Gastroesophageal sphincter (tissue), 3 donors: ENCODE measurements at regions not wholly inside any gene's neighbourhood (a gene's known extent, or its start where the extent isn't known, plus 50 kb on each side); places are given as distances from the start of the nearest gene placed in this dataset.
"Not testable (repeated sequence)": the region's sequence is repeated elsewhere in the genome, so short reads cannot be mapped to it uniquely, and the experiment has no call there.

Source experiments
- CTCF ChIP-seq, 4 experiments: fragments of 200-600 bp in 2 of 4; fragments of 450-650 bp in 2 of 4; sonication (generic) in 1 of 4; IDR thresholded peaks; one replicate each; pipeline ENCODE4 v1.5.1; 2017 to 2019; ENCODE audit warnings: antibody characterized with exemption in 4 of 4, mild to moderate bottlenecking in 2 of 4, moderate library complexity in 2 of 4
- EP300 ChIP-seq: sonication (generic); formaldehyde crosslinking; IDR thresholded peaks from one replicate; pipeline ENCODE4 v1.6.1; 2017; ENCODE audit warnings: antibody characterized with exemption, mild to moderate bottlenecking

- not testable (repeated sequence) for TF ChIP-seq EP300; CTCF (IDR thresholded peaks at IDR 0.05)
Observed at GRCh38 chr22:11027532-11027931, 4500.5 kb upstream of the OR11H1 start.
